OCI-LY3 (cell line): ENCODE measurements at regions not wholly inside any gene's neighbourhood (a gene's known extent, or its start where the extent isn't known, plus 50 kb on each side); places are given as distances from the start of the nearest gene placed in this dataset.

Source experiments
- H2AFZ ChIP-seq: fragments of 200-600, 300-600 bp; shearing (Covaris generic); 2 replicates; pipeline ENCODE4 v1.6.0; 2014; ENCODE audit warnings: antibody characterized with exemption, low read depth, low read length
- H3K27ac ChIP-seq: fragments of 200-600, 300-600 bp; sonication (generic); 2 replicates; pipeline ENCODE4 v1.5.1; 2014; ENCODE audit warnings: mild to moderate bottlenecking, low read length, moderate library complexity, mixed read lengths
- H3K27me3 ChIP-seq: fragments of 200-600, 300-600 bp; sonication (generic); 2 replicates; pipeline ENCODE4 v1.6.1; 2014; ENCODE audit warnings: low read depth, low read length, mixed read lengths
- H3K36me3 ChIP-seq: fragments of 200-600, 300-600 bp; sonication (generic); replicated peaks from 2 replicates; pipeline ENCODE3; 2014; ENCODE audit warnings: low read depth, low read length, mixed read lengths
- H3K4me1 ChIP-seq: fragments of 300-600, 200-600 bp; sonication (generic); 2 replicates; pipeline ENCODE4 v1.6.1; 2014; ENCODE audit warnings: low read length, mixed read lengths
- H3K4me2 ChIP-seq: fragments of 200-600, 300-600 bp; sonication (generic); 2 replicates; pipeline ENCODE4 v1.6.1; 2014; ENCODE audit warnings: low read length, mixed read lengths
- H3K4me3 ChIP-seq: fragments of 300-600, 200-600 bp; sonication (generic); 2 replicates; pipeline ENCODE4 v1.5.1; 2014; ENCODE audit warnings: antibody characterized with exemption, mild to moderate bottlenecking, low read length, moderate library complexity
- H3K79me2 ChIP-seq: fragments of 300-600, 200-600 bp; shearing (Covaris generic); 2 replicates; pipeline ENCODE4 v1.6.1; 2014; ENCODE audit warnings: mild to moderate bottlenecking, low read length, mixed read lengths
- H3K9ac ChIP-seq: fragments of 300-600, 200-600 bp; shearing (Covaris generic); 2 replicates; pipeline ENCODE4 v1.6.0; 2014; ENCODE audit warnings: mild to moderate bottlenecking, low read length, moderate library complexity
- H3K9me3 ChIP-seq: fragments of 200-600, 300-600 bp; shearing (Covaris generic); 2 replicates; pipeline ENCODE4 v1.6.1; 2014; ENCODE audit warnings: low read length, mixed read lengths; ENCODE audit not compliant: insufficient read depth
- H4K20me1 ChIP-seq: fragments of 200-600, 300-600 bp; sonication (generic); 2 replicates; pipeline ENCODE4 v1.6.1; 2016; ENCODE audit warnings: low read length, mixed read lengths; ENCODE audit not compliant: insufficient read depth
- CTCF ChIP-seq: fragments of 200-600, 300-600 bp; sonication (generic); IDR thresholded peaks from 2 replicates; pipeline ENCODE4 v1.5.1; 2014; ENCODE audit warnings: antibody characterized with exemption, low read length, low read depth
- EZH2phosphoT487 ChIP-seq: fragments of 200-600 bp; shearing (Covaris generic); IDR thresholded peaks from 2 replicates; pipeline ENCODE4 v1.6.1; 2018; ENCODE audit warnings: antibody characterized with exemption, mixed run types, low read depth

DNA sequence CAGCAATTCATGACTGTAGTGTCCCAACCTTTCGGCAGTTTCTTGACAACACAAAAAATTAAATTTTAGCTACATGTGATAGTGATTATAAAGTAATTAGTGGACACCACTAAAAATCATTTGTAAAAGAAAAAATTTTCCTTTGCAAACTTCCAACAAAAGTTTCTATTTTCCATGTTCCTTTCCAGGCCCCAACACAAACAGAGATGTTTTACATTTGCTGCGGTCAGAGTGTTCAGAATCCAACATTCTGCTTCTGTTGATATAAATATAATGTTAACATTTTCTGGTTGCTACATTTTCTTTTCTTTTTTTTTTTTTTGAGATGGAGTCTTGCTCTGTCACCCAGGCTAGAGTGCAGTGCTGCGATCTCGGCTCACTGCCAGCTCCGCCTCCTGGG, 54.9 kb upstream of the WLS start:
- Histone ChIP-seq H3K9me3 (no peaks in the 10 kb centered on the region), H3K36me3 (no peaks in the 10 kb centered on the region), H3K4me1 (no peaks in the 10 kb centered on the region), H3K27ac (no peak overlapping the region), H4K20me1 (no peaks in the 10 kb centered on the region), H3K4me2 (no peak overlapping the region), H3K9ac (no peak overlapping the region), H2AFZ (no peak overlapping the region), H3K79me2 (no peaks in the 10 kb centered on the region), H3K27me3 (no peaks in the 10 kb centered on the region), H3K4me3 (no peak overlapping the region)
- no peak for TF ChIP-seq EZH2phosphoT487
- no peak for TF ChIP-seq CTCF

DNA sequence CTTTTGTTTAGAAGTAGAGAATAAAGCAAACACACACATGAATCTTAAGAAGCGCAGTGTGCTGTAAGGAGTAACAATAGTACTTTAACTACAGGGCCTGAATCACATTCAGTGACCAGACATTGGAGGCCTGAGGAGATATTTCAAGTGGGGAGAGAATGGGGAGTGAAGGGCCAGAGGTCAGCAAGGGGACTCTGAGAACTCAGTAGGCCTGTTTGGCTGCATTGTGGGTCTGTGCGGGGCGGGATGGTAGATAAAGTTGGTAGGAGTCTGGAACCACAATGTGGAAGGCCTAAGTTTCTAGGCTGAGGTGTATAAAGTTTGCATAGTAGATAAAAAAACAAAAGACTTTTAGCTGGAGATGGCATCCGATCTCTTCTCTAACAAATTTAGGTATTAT, 52.7 kb upstream of the WLS start:
- no peaks in the 10 kb centered on the region for H3K27me3 ChIP-seq
- no peak overlapping the region for H3K27ac ChIP-seq
- H3K9ac ChIP-seq: no peak overlapping the region
- H3K4me1 ChIP-seq: no peaks in the 10 kb centered on the region
- no peak overlapping the region for H3K4me2 ChIP-seq
- TF ChIP-seq EZH2phosphoT487: no peak
- no peak for TF ChIP-seq CTCF
- H3K79me2 ChIP-seq: no peaks in the 10 kb centered on the region
- no peaks in the 10 kb centered on the region for H3K9me3 ChIP-seq
- H4K20me1 ChIP-seq: no peaks in the 10 kb centered on the region
- H3K4me3 ChIP-seq: no peak overlapping the region
- no peak overlapping the region for H2AFZ ChIP-seq
- no peaks in the 10 kb centered on the region for H3K36me3 ChIP-seq

GRCh38 chr1:68281946-68282615, 49.8 kb upstream of the WLS start:
- Histone ChIP-seq H3K4me3 (no peak overlapping the region), H3K79me2 (no peaks in the 10 kb centered on the region), H3K36me3 (no peaks in the 10 kb centered on the region), H4K20me1 (no peaks in the 10 kb centered on the region), H3K9ac (no peak overlapping the region), H3K4me2 (no peak overlapping the region), H3K9me3 (no peaks in the 10 kb centered on the region), H3K27me3 (no peaks in the 10 kb centered on the region), H3K4me1 (no peaks in the 10 kb centered on the region; the same call in 1 of the 2 replicates), H3K27ac (no peak overlapping the region), H2AFZ (no peak overlapping the region)
- TF ChIP-seq CTCF (no peak), EZH2phosphoT487 (no peak)
